Liver (tissue), 8 donors: ENCODE measurements at regions not wholly inside any gene's neighbourhood (a gene's known extent, or its start where the extent isn't known, plus 50 kb on each side); places are given as distances from the start of the nearest gene placed in this dataset.

Experiments used
- DNase-seq: peaks from one replicate; pipeline ENCODE4 v3.0.0-alpha.2; 2017; ENCODE audit warnings: low spot score
- H3K27ac ChIP-seq, 2 donors: one replicate each; pipeline ENCODE4 v1.7.0; 2013; ENCODE audit warnings: inconsistent platforms in 2 of 2, low read length in 2 of 2, control low read depth in 1 of 2, low read depth in 1 of 2, mild to moderate bottlenecking in 1 of 2
- H3K27me3 ChIP-seq, 4 donors: one replicate each; pipeline versions ENCODE4 v1.6.1 to v1.7.0; 2013; ENCODE audit warnings: low read length in 3 of 4, inconsistent platforms in 1 of 4, mild to moderate bottlenecking in 1 of 4, moderate library complexity in 1 of 4; ENCODE audit not compliant: control insufficient read depth in 4 of 4, insufficient read depth in 4 of 4
- H3K36me3 ChIP-seq, 4 donors: one replicate each; pipeline versions ENCODE4 v1.6.1 to v1.7.0; 2013; ENCODE audit warnings: low read length in 3 of 4, mild to moderate bottlenecking in 3 of 4, low read depth in 1 of 4, moderate library complexity in 1 of 4; ENCODE audit not compliant: control insufficient read depth in 4 of 4, insufficient read depth in 3 of 4
- H3K4me1 ChIP-seq, 4 donors: one replicate each; pipeline versions ENCODE4 v1.6.1 to v1.7.0; 2013; ENCODE audit warnings: low read length in 3 of 4, mild to moderate bottlenecking in 3 of 4, moderate library complexity in 1 of 4; ENCODE audit not compliant: control insufficient read depth in 4 of 4, insufficient read depth in 4 of 4
- H3K4me3 ChIP-seq, 3 donors: one replicate each; pipeline versions ENCODE4 v1.6.1 to v1.7.0; 2013; ENCODE audit warnings: low read length in 3 of 3, control low read depth in 1 of 3, low read depth in 1 of 3, mild to moderate bottlenecking in 1 of 3
- H3K9ac ChIP-seq, 2 donors: one replicate each; pipeline ENCODE4 v1.7.0; 2013; ENCODE audit warnings: low read length in 2 of 2, mild to moderate bottlenecking in 2 of 2, moderate library complexity in 2 of 2, control low read depth in 1 of 2, low read depth in 1 of 2
- H3K9me3 ChIP-seq, 4 donors: one replicate each; pipeline versions ENCODE4 v1.6.1 to v1.7.0; 2013; ENCODE audit warnings: low read length in 3 of 4; ENCODE audit not compliant: control insufficient read depth in 4 of 4
- ATF3 ChIP-seq: IDR thresholded peaks from 2 replicates; pipeline ENCODE4 v1.6.1; 2016; ENCODE audit warnings: antibody characterized with exemption
- CTCF ChIP-seq: fragments of 150-350 bp; IDR thresholded peaks from 2 replicates; pipeline ENCODE4 v1.5.1; 2017; ENCODE audit warnings: improper control_type of control experiment, low read depth, low read length; ENCODE audit not compliant: missing input control
- EGR1 ChIP-seq, 2 donors: IDR thresholded peaks; 2 replicates each; pipeline ENCODE4 v1.6.1; 2016 to 2018; ENCODE audit warnings: antibody characterized with exemption in 2 of 2, low read depth in 2 of 2
- FOXA1 ChIP-seq: IDR thresholded peaks from 2 replicates; pipeline ENCODE4 v1.6.1; 2016; ENCODE audit warnings: antibody characterized with exemption
- FOXA2 ChIP-seq: IDR thresholded peaks from 2 replicates; pipeline ENCODE4 v1.6.1; 2016; ENCODE audit warnings: antibody characterized with exemption
- GABPA ChIP-seq, 2 donors: IDR thresholded peaks in 1 of 2; conservative IDR thresholded peaks in 1 of 2; 2 replicates each; pipeline ENCODE4 v1.6.1; 2016; ENCODE audit warnings: antibody characterized with exemption in 2 of 2, mild to moderate bottlenecking in 1 of 2, moderate library complexity in 1 of 2
- HNF4A ChIP-seq, 2 donors: conservative IDR thresholded peaks; 2 replicates each; pipeline ENCODE4 v1.6.1; 2016; ENCODE audit warnings: antibody characterized with exemption in 2 of 2, mild to moderate bottlenecking in 2 of 2
- HNF4G ChIP-seq: IDR thresholded peaks from 2 replicates; pipeline ENCODE4 v1.6.1; 2016; ENCODE audit warnings: antibody characterized with exemption
- JUND ChIP-seq, 2 donors: IDR thresholded peaks; 2 replicates each; pipeline ENCODE4 v1.6.1; 2016; ENCODE audit warnings: antibody characterized with exemption in 2 of 2
- MAX ChIP-seq: IDR thresholded peaks from 2 replicates; pipeline ENCODE4 v1.6.1; 2016; ENCODE audit warnings: antibody characterized with exemption
- NR2F2 ChIP-seq: IDR thresholded peaks from 2 replicates; pipeline ENCODE4 v1.6.1; 2016; ENCODE audit warnings: antibody characterized with exemption
- RAD21 ChIP-seq, 2 donors: IDR thresholded peaks; 2 replicates each; pipeline ENCODE4 v1.6.1; 2016; ENCODE audit warnings: antibody characterized with exemption in 2 of 2, mild to moderate bottlenecking in 2 of 2
- REST ChIP-seq: IDR thresholded peaks from 2 replicates; pipeline ENCODE4 v1.6.1; 2016; ENCODE audit warnings: antibody characterized with exemption, mild to moderate bottlenecking
- RXRA ChIP-seq, 2 donors: IDR thresholded peaks; 2 replicates each; pipeline ENCODE4 v1.6.1; 2017 to 2018; ENCODE audit warnings: antibody characterized with exemption in 2 of 2, mild to moderate bottlenecking in 1 of 2
- SP1 ChIP-seq: IDR thresholded peaks from 2 replicates; pipeline ENCODE4 v1.6.1; 2018; ENCODE audit warnings: antibody characterized with exemption, mild to moderate bottlenecking
- TAF1 ChIP-seq: conservative IDR thresholded peaks from 2 replicates; pipeline ENCODE4 v1.6.1; 2016; ENCODE audit warnings: antibody characterized with exemption, mild to moderate bottlenecking
- ZBTB33 ChIP-seq: IDR thresholded peaks from 2 replicates; pipeline ENCODE4 v1.6.1; 2016; ENCODE audit warnings: antibody characterized with exemption
- WGBS: extraction: QIAGEN DNeasy Blood & Tissue Kit; methylation state at CpG from one replicate; pipeline ENCODE4 v1.1.7; 2013; 5-methylcytosine and 5-hydroxymethylcytosine counted together
- donor health status: healthy.
- donor health status: healthy.
- donor health status: healthy.
- donor health status: healthy.
- donor health status: healthy.

GRCh38 chr13:31919971-31920726 lies 111.4 kb upstream of the FRY start:
- no peak for TF ChIP-seq MAX
- no peak for TF ChIP-seq ZBTB33
- no peak for TF ChIP-seq GABPA (IDR thresholded peaks at IDR 0.05 in 1 of 2, conservative IDR thresholded peaks at IDR 0.05 in 1 of 2)
- no peak for TF ChIP-seq FOXA2
- no peak for TF ChIP-seq EGR1 (IDR thresholded peaks at IDR 0.05; ENCODE audit: low read depth in 2 of 2)
- TF ChIP-seq RAD21 (IDR thresholded peaks at IDR 0.05) = no peak
- TF ChIP-seq JUND (IDR thresholded peaks at IDR 0.05) = no peak
- TF ChIP-seq HNF4G = no peak
- no peak for TF ChIP-seq ATF3
- TF ChIP-seq SP1 = no peak
- TF ChIP-seq RXRA (IDR thresholded peaks at IDR 0.05) = no peak
- TF ChIP-seq REST = no peak
- no peak for TF ChIP-seq FOXA1
- TF ChIP-seq NR2F2 = no peak
- TF ChIP-seq HNF4A (conservative IDR thresholded peaks at IDR 0.05) = no peak
- no peak for TF ChIP-seq CTCF
- TF ChIP-seq TAF1 = no peak
- H3K9ac ChIP-seq = no peak overlapping the region
- H3K27me3 ChIP-seq = no peaks in the 10 kb centered on the region
- H3K36me3 ChIP-seq = no peaks in the 10 kb centered on the region
- 72% methylated on average over 4 of the region's 4 CpGs for WGBS
- no peaks in the 10 kb centered on the region for H3K9me3 ChIP-seq
- H3K4me3 ChIP-seq = no peak overlapping the region
- peaks cover 0 to 9% (median 2%) of the 10 kb centered on the region in 4 donors for H3K4me1 ChIP-seq
- no peak for DNase-seq
- H3K27ac ChIP-seq = no peak overlapping the region
